RKO (cell line): ENCODE measurements at regions not wholly inside any gene's neighbourhood (a gene's known extent, or its start where the extent isn't known, plus 50 kb on each side); places are given as distances from the start of the nearest gene placed in this dataset.
"Not testable (repeated sequence)": the region's sequence is repeated elsewhere in the genome, so short reads cannot be mapped to it uniquely, and the experiment has no call there.

Source experiments
- DNase-seq: peaks from one replicate; pipeline ENCODE4 v3.0.0-alpha.2; 2016; ENCODE audit warnings: low spot score

- DNase-seq, result no peak
Measured at GRCh38 chr2:106292627-106293026, 98.5 kb upstream of the UXS1 start.

DNA sequence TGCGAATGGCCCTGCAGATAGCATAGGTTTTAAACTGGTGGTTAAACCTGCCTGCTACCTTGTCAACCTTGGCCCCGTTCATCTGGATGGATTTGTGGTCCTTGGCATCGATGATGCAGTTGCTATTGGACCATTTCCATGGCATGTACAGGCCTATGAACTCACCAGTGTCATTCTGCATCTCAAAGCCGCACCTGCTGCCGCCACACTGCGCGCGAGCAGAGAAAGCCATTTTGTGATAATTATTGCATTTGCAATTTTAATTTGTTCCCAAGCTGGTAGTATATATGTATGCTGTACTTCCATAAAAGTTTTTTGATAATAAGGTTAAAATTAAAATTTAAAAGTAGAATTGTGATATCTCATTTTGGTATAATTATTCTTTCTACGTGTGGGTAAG is 94.8 kb upstream of the UXS1 start:
- no peak for DNase-seq

DNA sequence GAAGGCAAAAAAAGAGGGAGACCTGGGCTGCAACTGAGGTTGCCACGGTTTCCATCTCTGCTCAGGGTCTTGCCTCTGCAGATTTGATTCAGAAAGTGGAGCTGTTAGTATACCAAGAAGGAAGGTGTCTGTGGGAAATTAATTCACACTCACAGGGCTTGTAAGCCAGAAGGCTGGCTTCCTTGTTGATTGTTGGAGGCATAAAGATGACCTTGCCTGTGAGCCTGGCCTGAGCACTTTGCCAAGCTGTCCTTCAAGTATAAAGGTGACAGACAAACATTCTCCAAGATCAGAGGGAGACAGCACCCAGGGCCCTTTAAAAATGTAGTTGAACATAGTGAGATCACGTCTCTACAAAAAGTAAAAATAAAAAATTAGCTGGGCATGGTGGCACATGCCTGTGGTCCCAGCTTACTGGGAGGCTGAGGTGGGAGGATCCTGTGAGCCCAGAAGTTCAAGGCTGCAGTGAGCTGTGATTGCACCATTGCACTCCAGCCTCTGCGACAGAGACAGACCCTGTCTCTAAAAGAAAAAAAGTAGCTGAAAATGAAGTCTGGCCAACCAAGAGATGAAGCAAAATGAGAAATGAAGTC is 91.2 kb upstream of the UXS1 start:
- no peak for DNase-seq

GRCh38 chr2:106284691-106285202 is 90.6 kb upstream of the UXS1 start:
- DNase-seq, result no peak

DNA sequence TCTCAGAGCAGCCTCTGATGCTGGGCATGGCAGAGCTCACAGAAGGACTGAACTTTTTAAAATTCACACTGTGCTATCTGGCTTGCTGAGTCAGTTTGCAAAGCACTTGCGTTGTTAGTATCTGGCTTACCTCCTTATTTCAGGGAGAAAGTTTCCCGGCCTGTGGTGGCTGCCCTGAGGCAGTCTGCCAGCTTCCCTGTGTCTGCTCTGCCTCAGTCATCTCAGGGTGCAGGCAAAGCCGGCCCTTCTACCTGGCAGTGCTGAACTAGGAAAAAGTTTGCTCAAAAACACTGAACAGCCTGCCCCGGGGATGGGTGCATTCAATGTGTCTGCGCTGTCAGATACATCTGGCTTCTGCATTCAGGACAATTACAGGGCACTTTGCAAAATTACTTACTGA is 90.2 kb upstream of the UXS1 start:
- DNase-seq, result no peak

DNA sequence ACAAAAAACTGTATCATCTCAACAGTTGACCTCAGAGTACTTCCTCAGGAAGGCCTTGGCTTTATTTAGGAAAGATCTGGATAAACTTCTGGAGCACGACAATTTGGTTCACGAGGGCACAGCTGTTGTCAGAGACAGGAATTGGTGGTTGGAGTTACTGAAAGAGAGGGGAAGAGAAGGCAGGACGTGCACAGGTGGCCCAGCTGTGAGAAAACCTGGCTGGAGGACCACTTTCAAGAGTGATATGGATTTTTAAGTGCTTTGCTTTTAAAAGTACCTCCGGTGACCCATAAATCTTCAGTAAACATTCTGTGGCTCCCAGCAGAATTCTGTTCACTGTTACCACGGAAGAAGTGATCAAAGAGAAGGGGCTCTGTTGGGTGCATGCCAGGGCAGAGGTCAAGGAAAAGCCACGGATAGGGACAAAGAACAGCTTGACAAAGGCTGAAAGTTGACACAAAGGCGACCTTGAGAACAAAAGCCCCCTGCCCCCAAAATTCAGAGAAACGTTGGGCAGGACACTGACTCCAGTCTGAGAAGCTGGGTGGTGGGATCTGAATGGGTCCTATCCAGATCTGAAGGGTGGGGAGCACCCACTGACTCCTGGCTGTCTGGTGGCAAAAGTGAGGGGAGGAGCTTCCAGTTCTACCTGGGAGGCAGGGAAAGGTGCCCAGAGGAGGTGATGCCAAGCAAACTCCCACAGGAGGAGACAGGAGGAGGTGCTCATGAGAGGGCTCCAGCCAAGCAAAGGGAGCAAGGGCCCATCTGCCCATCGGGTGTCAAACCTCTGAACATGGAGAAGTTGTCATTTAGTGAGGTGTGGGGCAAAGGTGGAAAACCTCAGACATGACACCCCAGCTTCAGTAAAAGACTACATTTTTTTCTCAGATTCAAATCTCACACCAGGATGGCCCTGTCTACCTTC is 89.4 kb upstream of the UXS1 start:
- not testable (repeated sequence) for DNase-seq

GRCh38 chr2:106282462-106283170 is 88.5 kb upstream of the UXS1 start:
- DNase-seq, result no peak

GRCh38 chr2:106281907-106282430 is 87.9 kb upstream of the UXS1 start:
- DNase-seq, result not testable (repeated sequence)

DNA sequence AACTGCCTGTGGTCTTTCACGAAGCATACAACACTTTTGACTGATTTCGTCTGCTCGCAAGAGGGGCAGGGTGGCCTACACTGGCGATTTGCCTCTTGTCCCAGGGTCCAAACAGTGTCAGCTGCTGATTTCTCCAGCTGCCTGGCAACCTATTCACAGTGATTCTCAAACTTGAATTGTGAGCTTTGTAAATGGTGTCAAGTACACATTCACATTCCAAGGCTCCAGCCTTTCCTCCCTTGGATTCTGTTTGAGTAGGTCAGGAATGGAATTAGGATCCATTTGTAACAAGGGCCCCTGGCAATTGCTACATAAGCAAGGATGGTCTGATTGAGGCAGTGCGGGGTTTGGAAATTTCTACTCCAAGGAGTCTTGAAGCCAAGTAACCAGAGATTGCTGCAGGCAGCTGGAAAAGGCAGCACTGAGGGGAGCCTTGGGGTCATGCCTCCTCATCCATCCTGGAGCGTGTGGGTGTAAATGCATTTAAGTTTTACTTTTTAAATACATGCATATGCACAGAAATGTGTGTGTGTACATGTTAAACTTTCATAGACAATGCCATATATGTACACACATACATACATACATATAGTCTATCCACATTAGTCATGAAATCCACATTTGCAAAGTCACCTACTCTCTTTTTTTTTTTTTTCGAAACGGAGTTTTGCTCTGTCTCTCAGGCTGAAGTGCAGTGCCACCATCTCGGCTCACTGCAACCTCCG is 86.8 kb upstream of the UXS1 start:
- no peak for DNase-seq

- DNase-seq, result no peak
Measured at GRCh38 chr2:106280224-106280623, 86.1 kb upstream of the UXS1 start.

DNA sequence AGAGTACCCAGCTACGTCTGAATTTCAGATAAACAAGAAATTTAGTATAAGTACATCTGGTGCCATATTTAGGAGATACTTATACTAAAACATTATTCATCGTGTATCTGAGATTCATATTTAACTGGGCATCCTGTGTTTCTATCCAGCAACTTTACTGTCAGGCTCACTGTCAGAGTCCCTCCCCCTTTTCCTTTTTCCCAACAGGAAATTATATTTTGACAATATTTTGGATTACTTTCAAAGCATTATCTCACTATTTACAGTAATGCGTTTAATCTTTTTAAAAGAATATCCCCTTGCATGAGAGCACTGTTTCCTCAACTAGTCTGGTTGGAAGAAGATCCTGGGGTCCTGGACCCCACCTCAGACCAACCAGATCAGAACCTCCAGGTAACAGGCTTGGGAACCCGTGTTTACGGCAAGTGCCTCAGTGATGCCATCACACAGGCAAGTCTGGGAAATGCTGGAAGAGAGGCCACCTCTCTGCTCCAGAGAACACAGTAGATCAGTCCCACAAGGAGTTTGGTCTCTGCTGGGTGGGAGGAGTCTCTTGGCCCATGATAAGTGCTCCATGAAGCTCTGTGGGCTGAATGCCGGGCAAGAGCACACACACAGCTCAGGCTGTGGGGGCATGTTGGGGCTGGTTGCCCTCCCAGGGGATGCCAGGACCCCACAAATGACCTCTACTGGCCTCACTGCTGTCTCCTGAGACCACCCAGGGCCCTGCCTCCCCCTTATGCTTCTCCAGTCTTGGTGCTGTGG is 84.2 kb upstream of the UXS1 start:
- no peak for DNase-seq

- no peak for DNase-seq
Measured at GRCh38 chr2:106277426-106277825, 83.3 kb upstream of the UXS1 start.

- DNase-seq, result no peak
Measured at GRCh38 chr2:106275971-106276370, 81.9 kb upstream of the UXS1 start.

DNA sequence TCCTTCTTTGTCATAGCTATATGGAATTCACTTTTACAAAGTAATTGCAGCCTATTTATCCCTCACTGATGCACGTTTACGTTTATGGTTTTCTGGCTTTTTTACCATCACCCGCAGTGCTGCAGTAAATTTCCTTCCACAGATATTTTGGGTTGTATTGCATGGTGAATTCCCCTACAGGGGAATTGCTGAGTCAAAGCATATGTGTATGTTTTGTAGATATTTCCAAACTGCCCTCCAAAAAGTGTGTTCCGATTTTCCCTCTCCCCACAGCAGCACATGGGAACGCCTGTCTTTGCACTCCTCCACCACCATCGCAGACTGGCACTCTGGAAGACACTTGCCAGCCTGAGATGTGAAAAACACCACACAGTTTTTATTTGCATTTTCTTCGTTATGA is 80.6 kb upstream of the UXS1 start:
- no peak for DNase-seq

DNA sequence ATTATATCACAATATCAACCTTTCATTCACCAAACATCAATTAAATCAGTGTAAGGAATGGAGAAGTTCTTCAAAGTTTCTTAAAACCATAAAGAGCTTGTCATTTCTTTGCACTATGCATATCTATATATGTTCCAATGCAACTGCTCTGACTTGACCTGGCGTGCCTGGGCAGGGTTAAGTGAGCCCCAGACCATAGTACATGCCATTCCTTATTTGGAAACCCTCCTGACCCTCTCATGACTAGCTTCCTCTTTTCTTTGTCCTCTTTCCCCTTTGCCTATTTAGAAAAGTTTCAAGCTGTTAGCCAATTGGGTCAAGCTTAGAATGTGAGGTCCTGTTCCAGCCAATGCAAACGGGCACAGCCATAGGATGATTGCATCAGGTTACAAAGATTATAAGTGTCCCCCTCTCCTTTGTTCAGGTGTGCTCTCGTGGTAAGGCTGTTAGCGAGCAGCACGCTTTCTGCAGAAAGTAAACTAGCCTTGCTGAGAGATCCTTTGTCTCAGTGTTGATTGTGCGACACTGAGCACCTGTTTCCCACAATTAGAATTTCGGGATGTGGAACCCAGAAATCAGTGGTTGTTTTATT is 78.2 kb upstream of the UXS1 start:
- DNase-seq, result no peak

DNA sequence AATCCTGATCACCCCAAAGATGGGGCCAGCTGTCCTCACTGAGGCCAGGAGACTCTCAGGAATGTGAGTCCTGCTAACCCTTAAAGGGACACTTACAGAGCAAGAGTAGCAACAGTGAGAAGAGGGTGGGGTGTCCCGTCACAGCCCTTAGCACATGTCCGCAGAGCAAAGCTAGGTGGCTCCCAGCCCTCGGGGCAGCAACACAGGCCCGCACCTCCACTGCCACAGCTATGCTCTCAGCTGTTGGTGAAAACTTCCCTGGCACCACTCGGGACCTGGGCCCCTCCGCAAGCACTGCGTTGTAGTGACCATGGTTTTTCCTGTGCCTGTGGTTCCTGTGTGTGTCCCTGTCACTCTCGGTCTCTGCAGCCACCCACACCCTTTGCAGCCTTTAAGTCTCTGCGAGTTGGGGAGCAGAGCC is 76.4 kb upstream of the UXS1 start:
- no peak for DNase-seq

DNA sequence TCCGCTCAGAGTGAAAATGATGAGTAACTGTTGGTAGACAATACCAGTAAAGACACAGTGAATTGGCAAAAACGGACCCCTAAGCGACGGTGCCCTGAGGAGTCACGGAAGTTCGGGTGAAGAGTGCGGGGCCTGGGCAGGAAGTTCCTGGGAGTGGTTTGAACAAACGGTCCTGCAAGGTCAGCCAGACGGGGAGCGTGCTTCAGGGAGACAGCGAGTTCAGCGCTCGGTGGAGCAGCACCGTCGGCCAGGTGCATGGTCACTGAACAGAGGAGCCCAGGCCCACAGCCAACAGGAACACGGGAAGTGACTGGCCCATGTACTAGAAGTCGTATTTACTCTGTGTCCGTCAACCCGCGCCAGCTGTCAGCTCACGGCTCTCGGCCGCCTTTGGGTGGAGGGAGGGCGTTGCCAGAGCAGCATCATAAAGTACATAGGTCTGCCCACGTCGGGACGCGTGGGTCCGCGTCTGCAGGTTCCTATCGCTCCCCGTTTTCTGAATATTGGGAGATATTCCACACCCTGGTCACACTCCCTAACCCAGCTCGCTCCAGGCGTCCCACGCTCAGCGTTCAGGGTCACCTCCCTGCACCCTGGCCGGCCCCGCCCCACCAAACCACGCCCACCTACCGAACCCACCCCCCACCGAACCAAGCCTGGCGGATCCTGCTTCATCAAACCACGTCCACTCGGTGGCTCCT is 75.6 kb upstream of the UXS1 start:
- DNase-seq, result no peak

DNA sequence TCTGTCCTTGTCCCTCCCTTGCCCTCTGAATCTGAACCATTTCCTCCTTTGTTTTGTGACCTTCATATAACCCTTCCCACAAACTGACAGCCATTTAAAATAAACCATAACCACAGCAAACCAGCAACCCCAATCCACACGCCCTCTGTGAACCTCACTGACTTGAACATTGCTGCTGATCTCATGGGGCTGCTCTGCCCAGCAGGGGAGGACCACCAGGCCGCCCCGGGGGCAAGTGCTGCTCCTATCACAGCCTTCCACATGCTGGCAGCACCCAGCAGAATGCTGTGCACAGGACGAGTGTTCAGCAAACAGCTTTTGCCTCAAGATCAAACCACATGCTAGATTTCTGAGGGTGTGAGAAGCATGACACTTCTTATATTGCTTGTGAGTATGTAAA is 73.9 kb upstream of the UXS1 start:
- no peak for DNase-seq

DNA sequence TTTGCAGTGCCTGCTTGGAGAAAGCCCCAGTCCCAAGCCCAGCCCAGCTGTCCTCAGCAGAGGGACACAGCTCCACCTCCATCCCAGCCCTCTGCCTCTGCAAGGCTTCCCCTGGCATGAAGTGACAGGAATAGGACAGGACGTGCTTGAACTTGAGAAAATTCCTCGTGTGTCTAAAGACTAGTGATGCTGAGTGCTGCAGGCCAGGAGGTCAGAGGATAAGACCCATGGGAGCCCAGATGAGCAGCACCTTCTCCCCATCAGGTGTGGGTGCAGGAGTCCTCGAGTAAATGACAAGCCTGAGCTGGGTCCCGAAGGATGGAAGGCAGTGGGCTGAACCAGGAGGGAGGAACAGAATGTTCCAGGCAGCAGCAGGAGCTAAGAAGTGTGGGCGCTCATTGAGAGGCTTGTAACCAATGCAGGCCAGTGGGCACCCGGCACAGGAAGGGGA is 67.8 kb upstream of the UXS1 start:
- DNase-seq, result no peak

GRCh38 chr2:106258859-106259258 is 64.8 kb upstream of the UXS1 start:
- DNase-seq, result not testable (repeated sequence)
